Inflammatory macrophage (primary cell): ENCODE measurements at regions not wholly inside any gene's neighbourhood (a gene's known extent, or its start where the extent isn't known, plus 50 kb on each side); places are given as distances from the start of the nearest gene placed in this dataset.

Experiments
- DNase-seq, 2 donors: peaks; one replicate each; pipeline ENCODE4 v3.0.0-alpha.2; 2020 to 2022

- DNase-seq, result no peak
These were observed 73.0 kb upstream of the CLCN4 start for GRCh38 chrX:10083809-10084208.

GRCh38 chrX:10085223-10085622, 71.6 kb upstream of the CLCN4 start:
- DNase-seq, result no peak

- no peak for DNase-seq
These were observed 70.1 kb upstream of the CLCN4 start for GRCh38 chrX:10086676-10087075.

- no peak for DNase-seq
These were observed 69.4 kb upstream of the CLCN4 start for GRCh38 chrX:10087391-10087790.

- DNase-seq, result no peak
These were observed 67.4 kb upstream of the CLCN4 start for GRCh38 chrX:10089378-10089795.

GRCh38 chrX:10090319-10090718, 66.5 kb upstream of the CLCN4 start:
- peak in 1 of 2 donors; percentile 11 for DNase-seq

- DNase-seq, result no peak
These were observed 61.5 kb upstream of the CLCN4 start for GRCh38 chrX:10095246-10095645.

GRCh38 chrX:10095698-10096432, 60.9 kb upstream of the CLCN4 start:
- DNase-seq, result no peak

GRCh38 chrX:10098270-10098713, 58.5 kb upstream of the CLCN4 start:
- no peak for DNase-seq

- no peak for DNase-seq
These were observed 57.4 kb upstream of the CLCN4 start for GRCh38 chrX:10099411-10099810.

- no peak for DNase-seq
These were observed 55.5 kb upstream of the CLCN4 start for GRCh38 chrX:10101269-10101668.

GRCh38 chrX:10102046-10102704, 54.6 kb upstream of the CLCN4 start:
- DNase-seq, result no peak

GRCh38 chrX:10103023-10103422, 53.8 kb upstream of the CLCN4 start:
- peak in 1 of 2 donors; percentile 16 for DNase-seq

GRCh38 chrX:10104958-10105658, 51.7 kb upstream of the CLCN4 start:
- DNase-seq, result no peak

- DNase-seq, result no peak
These were observed 50.0 kb upstream of the CLCN4 start for GRCh38 chrX:10106806-10107205.
